ENCODE measurements at regions not wholly inside any gene's neighbourhood (a gene's known extent, or its start where the extent isn't known, plus 50 kb on each side); places are given as distances from the start of the nearest gene placed in this dataset.

DNA sequence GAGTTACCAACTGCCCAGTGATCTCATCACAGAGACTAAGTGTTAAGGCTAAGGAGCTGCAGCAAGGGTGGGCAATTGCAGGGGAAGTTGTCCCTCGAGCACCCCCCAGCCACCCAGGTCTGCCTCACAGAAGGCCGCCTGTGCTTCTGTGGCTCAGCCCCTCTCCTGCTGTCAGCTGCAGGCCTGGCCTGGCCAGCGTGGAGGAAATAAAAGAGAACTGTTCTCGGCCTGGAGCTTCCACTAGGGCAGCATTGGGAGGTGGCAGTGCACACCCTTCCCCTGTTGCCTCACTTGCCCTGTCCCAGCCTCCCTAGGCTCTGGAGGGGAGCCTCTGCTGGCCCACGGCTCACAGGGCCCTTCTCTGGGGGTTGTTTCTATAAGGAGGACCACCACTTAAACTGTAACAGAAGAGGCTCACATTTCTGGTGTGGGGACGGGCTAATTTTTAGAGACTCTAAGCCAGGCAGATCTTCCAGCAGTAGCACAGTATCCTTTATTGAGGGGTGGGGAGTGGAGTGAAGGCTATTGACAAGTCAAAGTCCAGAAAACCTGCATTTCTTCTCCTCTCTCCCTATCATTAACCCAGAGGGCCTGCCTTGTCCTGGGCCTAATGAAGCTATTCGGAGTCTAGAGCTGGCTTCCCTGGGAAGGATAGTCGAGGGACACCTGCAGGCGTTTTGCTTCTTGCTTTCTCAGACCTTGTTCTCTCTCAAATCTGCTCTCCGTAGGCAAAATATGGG is 75.6 kb upstream of the ADPGK start (continued):
- TF ChIP-seq AFF4 (CRISPR knock-in tag; IDR thresholded peaks at IDR 0.05; ENCODE audit: borderline replicate concordance) (no peak), ARID4B (CRISPR knock-in tag; IDR thresholded peaks at IDR 0.05; ENCODE audit: borderline replicate concordance) (no peak), ZNF281 (CRISPR knock-in tag; IDR thresholded peaks at IDR 0.05) (no peak)
- TF ChIP-seq, protein P1, sequence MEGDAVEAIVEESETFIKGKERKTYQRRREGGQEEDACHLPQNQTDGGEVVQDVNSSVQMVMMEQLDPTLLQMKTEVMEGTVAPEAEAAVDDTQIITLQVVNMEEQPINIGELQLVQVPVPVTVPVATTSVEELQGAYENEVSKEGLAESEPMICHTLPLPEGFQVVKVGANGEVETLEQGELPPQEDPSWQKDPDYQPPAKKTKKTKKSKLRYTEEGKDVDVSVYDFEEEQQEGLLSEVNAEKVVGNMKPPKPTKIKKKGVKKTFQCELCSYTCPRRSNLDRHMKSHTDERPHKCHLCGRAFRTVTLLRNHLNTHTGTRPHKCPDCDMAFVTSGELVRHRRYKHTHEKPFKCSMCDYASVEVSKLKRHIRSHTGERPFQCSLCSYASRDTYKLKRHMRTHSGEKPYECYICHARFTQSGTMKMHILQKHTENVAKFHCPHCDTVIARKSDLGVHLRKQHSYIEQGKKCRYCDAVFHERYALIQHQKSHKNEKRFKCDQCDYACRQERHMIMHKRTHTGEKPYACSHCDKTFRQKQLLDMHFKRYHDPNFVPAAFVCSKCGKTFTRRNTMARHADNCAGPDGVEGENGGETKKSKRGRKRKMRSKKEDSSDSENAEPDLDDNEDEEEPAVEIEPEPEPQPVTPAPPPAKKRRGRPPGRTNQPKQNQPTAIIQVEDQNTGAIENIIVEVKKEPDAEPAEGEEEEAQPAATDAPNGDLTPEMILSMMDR (IDR thresholded peaks at IDR 0.05) = no peak

- Mint-ChIP-seq H3K9me3 (no peaks in the 10 kb centered on the region), H3K27ac (no peak overlapping the region), H3K4me3 (no peak overlapping the region), H3K4me1 (peaks cover 9% of the 10 kb centered on the region), H3K27me3 (ENCODE audit: low read depth) (no peaks in the 10 kb centered on the region), H3K36me3 (no peaks in the 10 kb centered on the region)
- ATAC-seq (no peak), DNase-seq (ENCODE audit: low spot score) (no peak)
- ChIA-PET POLR2A (interaction anchor here (0.5 kb wide), 1 partner anchor 620 kb away, joined by 3 read pairs; no protein-coding TSS in a partner anchor), CTCF (no interaction called here)
- no peak for TF ChIP-seq TEAD4 (CRISPR knock-in tag; IDR thresholded peaks at IDR 0.05)
- TF ChIP-seq, protein P2, sequence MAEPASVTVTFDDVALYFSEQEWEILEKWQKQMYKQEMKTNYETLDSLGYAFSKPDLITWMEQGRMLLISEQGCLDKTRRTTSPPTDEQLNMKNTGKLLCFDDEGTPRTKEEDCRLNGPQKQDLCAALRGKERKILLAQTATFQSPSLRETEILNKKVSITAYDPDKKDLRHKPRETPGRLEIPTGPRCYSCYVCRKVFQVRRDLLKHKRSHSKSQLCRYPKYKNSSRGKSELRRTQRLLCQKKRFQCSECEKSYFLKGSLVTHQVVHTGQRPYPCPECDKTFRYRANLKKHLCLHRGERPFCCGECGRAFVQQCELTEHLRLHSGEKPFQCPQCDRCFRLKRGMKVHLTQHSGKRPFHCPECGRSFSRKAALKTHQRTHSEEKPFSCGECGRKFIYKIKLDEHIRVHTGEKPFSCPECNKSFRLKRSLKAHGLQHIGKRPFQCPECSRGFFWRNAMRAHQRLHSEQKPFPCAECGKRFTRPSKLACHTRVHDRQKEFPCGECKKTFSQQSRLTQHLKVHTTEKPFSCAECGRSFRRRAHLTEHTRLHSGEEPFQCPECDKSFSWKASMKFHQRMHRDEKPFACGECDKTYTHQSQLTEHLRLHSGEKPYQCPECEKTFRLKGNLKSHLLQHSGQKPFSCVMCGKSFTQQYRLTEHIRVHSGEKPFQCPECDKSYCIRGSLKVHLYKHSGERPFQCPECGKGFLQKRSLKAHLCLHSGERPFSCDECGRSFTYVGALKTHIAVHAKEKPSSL (CRISPR knock-in tag; conservative IDR thresholded peaks at IDR 0.05) = no peak
- no peak for TF ChIP-seq ZNF138 (CRISPR knock-in tag; conservative IDR thresholded peaks at IDR 0.05)
- TF ChIP-seq CREM (CRISPR knock-in tag; IDR thresholded peaks at IDR 0.05) = no peak
- no peak for TF ChIP-seq E2F1 (CRISPR knock-in tag; IDR thresholded peaks at IDR 0.05)
- TF ChIP-seq GTF2I (CRISPR knock-in tag; conservative IDR thresholded peaks at IDR 0.05) = no peak
- TF ChIP-seq RELA (CRISPR knock-in tag; IDR thresholded peaks at IDR 0.05; ENCODE audit: borderline replicate concordance) = no peak
- TF ChIP-seq TP53 (CRISPR knock-in tag; IDR thresholded peaks at IDR 0.05) = no peak
- TF ChIP-seq NFATC4 (CRISPR knock-in tag; IDR thresholded peaks at IDR 0.05) = no peak
- no peak for TF ChIP-seq ZNF317 (CRISPR knock-in tag; IDR thresholded peaks at IDR 0.05; ENCODE audit: borderline replicate concordance, low read depth)
- TF ChIP-seq MXD4 (CRISPR knock-in tag; IDR thresholded peaks at IDR 0.05; ENCODE audit: borderline replicate concordance) = no peak
- no peak for TF ChIP-seq NR1H2 (CRISPR knock-in tag; IDR thresholded peaks at IDR 0.05)
- TF ChIP-seq ETV6 (CRISPR knock-in tag; IDR thresholded peaks at IDR 0.05) = no peak
- TF ChIP-seq NR2C2 (CRISPR knock-in tag; IDR thresholded peaks at IDR 0.05) = no peak
- TF ChIP-seq FOXJ3 (CRISPR knock-in tag; IDR thresholded peaks at IDR 0.05; ENCODE audit: borderline replicate concordance) = no peak
Observed at GRCh38 chr15:72858205-72858604, 74.6 kb upstream of the ADPGK start.
